Endodermal cell (in vitro differentiated cells): ENCODE measurements at regions not wholly inside any gene's neighbourhood (a gene's known extent, or its start where the extent isn't known, plus 50 kb on each side); places are given as distances from the start of the nearest gene placed in this dataset.

Experiments used
- DNase-seq: peaks from one replicate; pipeline ENCODE4 v3.0.0-alpha.2; 2017
- H3K27ac ChIP-seq: 2 replicates; pipeline ENCODE4 v1.5.1; 2013; ENCODE audit warnings: mild to moderate bottlenecking, low read depth, low read length, moderate library complexity
- H3K27me3 ChIP-seq: 2 replicates; pipeline ENCODE4 v1.6.1; 2013; ENCODE audit warnings: mild to moderate bottlenecking, low read length, moderate library complexity; ENCODE audit not compliant: insufficient read depth, control insufficient read depth, poor library complexity, severe bottlenecking
- H3K36me3 ChIP-seq: 2 replicates; pipeline ENCODE4 v1.7.0; 2013; ENCODE audit warnings: mild to moderate bottlenecking, low read length, moderate library complexity; ENCODE audit not compliant: control insufficient read depth, insufficient read depth
- H3K4me1 ChIP-seq: one replicate; pipeline ENCODE4 v1.7.0; 2013; ENCODE audit warnings: low read length; ENCODE audit not compliant: control insufficient read depth, insufficient read depth
- H3K4me3 ChIP-seq: 2 replicates; pipeline ENCODE4 v1.5.1; 2013; ENCODE audit warnings: mild to moderate bottlenecking, low read length, moderate library complexity
- H3K9ac ChIP-seq: 2 replicates; pipeline ENCODE4 v1.6.1; 2013; ENCODE audit warnings: mild to moderate bottlenecking, low read length, moderate library complexity; ENCODE audit not compliant: poor library complexity, severe bottlenecking; ENCODE audit errors: extremely low read depth
- H3K9me3 ChIP-seq: 2 replicates; pipeline ENCODE4 v1.6.1; 2013; ENCODE audit warnings: mild to moderate bottlenecking, low read length, moderate library complexity; ENCODE audit not compliant: control insufficient read depth
- H3K27ac Mint-ChIP-seq: 2 replicates; pipeline ENCODE4 v1.8.0; 2020; ENCODE audit warnings: mixed read lengths
- H3K27me3 Mint-ChIP-seq: 2 replicates; pipeline ENCODE4 v1.8.0; 2021; ENCODE audit warnings: mild to moderate bottlenecking, mixed read lengths; ENCODE audit not compliant: insufficient read depth
- H3K36me3 Mint-ChIP-seq: 2 replicates; pipeline ENCODE4 v1.8.0; 2020; ENCODE audit warnings: low read depth, mixed read lengths
- H3K4me1 Mint-ChIP-seq: 2 replicates; pipeline ENCODE4 v1.8.0; 2020; ENCODE audit warnings: mixed read lengths
- H3K4me3 Mint-ChIP-seq: 2 replicates; pipeline ENCODE4 v1.8.0; 2020; ENCODE audit warnings: mild to moderate bottlenecking, moderate library complexity, mixed read lengths
- H3K9me3 Mint-ChIP-seq: 2 replicates; pipeline ENCODE4 v1.8.0; 2020; ENCODE audit warnings: mild to moderate bottlenecking, mixed read lengths
- WGBS, 2 experiments: methylation state at CpG; one replicate each; pipeline versions ENCODE4 v1.1.5 to v1.1.7; 2013; ENCODE audit warnings: missing lambda C conversion rate in 2 of 2, mixed read lengths in 1 of 2; ENCODE audit not compliant: insufficient coverage in 1 of 2, insufficient read length in 1 of 2; 5-methylcytosine and 5-hydroxymethylcytosine counted together
- TF ChIP-seq, protein P1 (sequence below): fragments of 200-600 bp; sonication (generic); conservative IDR thresholded peaks from 2 replicates; pipeline ENCODE4 v1.5.0; 2021; ENCODE audit warnings: antibody characterized with exemption, mild to moderate bottlenecking

DNA sequence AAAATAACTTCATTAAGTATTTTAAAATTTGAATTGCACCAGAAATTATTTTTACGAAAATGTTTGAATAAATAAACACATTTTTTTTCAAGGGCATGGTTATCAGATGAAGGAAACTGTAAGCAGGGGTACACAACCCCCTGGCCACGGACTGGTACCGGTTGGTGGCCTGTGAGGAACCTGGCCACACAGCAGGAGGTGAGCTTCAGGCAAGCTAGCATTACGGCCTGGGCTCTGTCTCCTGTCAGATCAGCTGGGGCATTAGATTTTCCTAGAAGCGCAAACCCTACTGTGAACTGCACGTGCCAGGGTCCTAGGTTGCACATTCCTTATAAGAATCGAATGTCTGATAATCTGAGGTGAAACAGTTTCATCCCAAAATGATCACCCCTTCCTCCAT, 1499.7 kb upstream of the AGA start:
- no peak overlapping the region for H3K9ac ChIP-seq
- Mint-ChIP-seq H3K9me3 (no peaks in the 10 kb centered on the region), H3K4me1 (peaks cover 9% of the 10 kb centered on the region), H3K4me3 (no peak overlapping the region), H3K27ac (no peak overlapping the region), H3K27me3 (no peaks in the 10 kb centered on the region), H3K36me3 (no peaks in the 10 kb centered on the region)
- TF ChIP-seq, protein P1, sequence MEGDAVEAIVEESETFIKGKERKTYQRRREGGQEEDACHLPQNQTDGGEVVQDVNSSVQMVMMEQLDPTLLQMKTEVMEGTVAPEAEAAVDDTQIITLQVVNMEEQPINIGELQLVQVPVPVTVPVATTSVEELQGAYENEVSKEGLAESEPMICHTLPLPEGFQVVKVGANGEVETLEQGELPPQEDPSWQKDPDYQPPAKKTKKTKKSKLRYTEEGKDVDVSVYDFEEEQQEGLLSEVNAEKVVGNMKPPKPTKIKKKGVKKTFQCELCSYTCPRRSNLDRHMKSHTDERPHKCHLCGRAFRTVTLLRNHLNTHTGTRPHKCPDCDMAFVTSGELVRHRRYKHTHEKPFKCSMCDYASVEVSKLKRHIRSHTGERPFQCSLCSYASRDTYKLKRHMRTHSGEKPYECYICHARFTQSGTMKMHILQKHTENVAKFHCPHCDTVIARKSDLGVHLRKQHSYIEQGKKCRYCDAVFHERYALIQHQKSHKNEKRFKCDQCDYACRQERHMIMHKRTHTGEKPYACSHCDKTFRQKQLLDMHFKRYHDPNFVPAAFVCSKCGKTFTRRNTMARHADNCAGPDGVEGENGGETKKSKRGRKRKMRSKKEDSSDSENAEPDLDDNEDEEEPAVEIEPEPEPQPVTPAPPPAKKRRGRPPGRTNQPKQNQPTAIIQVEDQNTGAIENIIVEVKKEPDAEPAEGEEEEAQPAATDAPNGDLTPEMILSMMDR: no peak
- no peaks in the 10 kb centered on the region for H3K27me3 ChIP-seq
- H3K27ac ChIP-seq: no peak overlapping the region
- H3K4me3 ChIP-seq: no peak overlapping the region
- peak; percentile 59 for DNase-seq
- H3K9me3 ChIP-seq: no peaks in the 10 kb centered on the region
- no peaks in the 10 kb centered on the region for H3K36me3 ChIP-seq
- peaks cover 3% of the 10 kb centered on the region for H3K4me1 ChIP-seq
- WGBS, 2 experiments: 81 to 84% methylated on average over 5 to 7 of the region's 7 CpGs

DNA sequence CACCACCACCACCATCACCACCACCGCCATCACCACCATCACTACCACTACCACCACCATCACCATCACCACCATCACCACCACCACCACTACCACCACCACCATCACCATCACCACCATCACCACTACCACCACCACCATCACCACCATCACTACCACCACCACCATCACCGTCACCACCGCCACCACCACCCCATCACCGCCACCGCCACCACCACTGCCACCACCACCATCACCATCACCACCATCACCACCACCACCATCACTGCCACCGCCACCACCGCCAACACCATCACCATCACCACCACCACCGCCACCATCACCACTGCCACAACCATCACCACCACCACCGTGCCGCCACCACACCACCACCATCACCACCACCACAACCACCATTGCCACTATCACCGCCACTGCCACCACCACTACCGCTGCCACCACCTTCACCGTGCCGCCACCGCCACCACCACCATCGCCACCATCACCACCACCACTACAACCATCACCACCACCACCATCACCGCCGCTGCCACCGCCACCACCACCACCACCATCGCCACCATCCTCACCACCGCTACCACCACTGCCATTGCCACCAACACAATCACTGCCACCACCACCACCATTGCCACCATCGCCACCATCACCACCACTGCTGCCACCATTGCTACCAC, 1511.3 kb upstream of the AGA start:
- H3K27ac ChIP-seq: no peak overlapping the region
- DNase-seq: no peak
- no peaks in the 10 kb centered on the region for H3K4me1 ChIP-seq
- no peak overlapping the region for H3K4me3 ChIP-seq
- Mint-ChIP-seq H3K27me3 (no peaks in the 10 kb centered on the region), H3K36me3 (no peaks in the 10 kb centered on the region), H3K9me3 (peaks cover 13% of the 10 kb centered on the region), H3K4me3 (no peak overlapping the region), H3K4me1 (no peaks in the 10 kb centered on the region), H3K27ac (no peak overlapping the region)
- WGBS, 2 experiments: 91% methylated on average over 17 of the region's 22 CpGs; no CpG with 5 or more reads in 1 of the 2 experiments
- no peaks in the 10 kb centered on the region for H3K36me3 ChIP-seq
- no peaks in the 10 kb centered on the region for H3K27me3 ChIP-seq
- TF ChIP-seq, protein P1: no peak
- H3K9ac ChIP-seq: no peak overlapping the region
- no peaks in the 10 kb centered on the region for H3K9me3 ChIP-seq

DNA sequence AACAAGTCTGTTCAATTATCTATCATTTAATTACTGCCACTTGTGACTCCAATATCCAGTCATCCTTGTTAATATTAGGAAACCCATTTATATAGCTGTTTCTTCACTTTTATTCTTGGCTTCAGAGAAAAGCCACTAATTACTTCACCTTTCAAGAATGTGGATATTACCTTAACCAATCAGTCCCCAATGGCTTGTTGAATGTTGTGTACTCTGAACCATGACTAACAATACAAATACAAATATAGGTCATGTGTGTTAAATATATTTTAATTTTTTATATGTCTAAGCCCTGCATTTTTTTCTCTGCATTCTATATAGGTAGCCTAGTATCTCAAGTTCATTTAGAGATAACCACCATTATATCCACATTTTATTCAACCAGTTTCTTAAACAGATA, 1513.4 kb upstream of the AGA start:
- Mint-ChIP-seq H3K36me3 (no peaks in the 10 kb centered on the region), H3K27ac (no peak overlapping the region), H3K27me3 (no peaks in the 10 kb centered on the region), H3K4me3 (no peak overlapping the region), H3K9me3 (peaks cover 13% of the 10 kb centered on the region), H3K4me1 (no peaks in the 10 kb centered on the region)
- H3K27me3 ChIP-seq: no peaks in the 10 kb centered on the region
- H3K9ac ChIP-seq: no peak overlapping the region
- H3K36me3 ChIP-seq: no peaks in the 10 kb centered on the region
- no peak overlapping the region for H3K27ac ChIP-seq
- no peak for DNase-seq
- TF ChIP-seq, protein P1: no peak
- no peaks in the 10 kb centered on the region for H3K9me3 ChIP-seq
- H3K4me3 ChIP-seq: no peak overlapping the region
- H3K4me1 ChIP-seq: no peaks in the 10 kb centered on the region
